Vagina (tissue), 2 donors: ENCODE measurements at regions not wholly inside any gene's neighbourhood (a gene's known extent, or its start where the extent isn't known, plus 50 kb on each side); places are given as distances from the start of the nearest gene placed in this dataset.

Experiments
- DNase-seq, 2 donors: peaks; one replicate each; pipeline ENCODE4 v3.0.0-alpha.2; 2017; ENCODE audit errors: extremely low spot score in 2 of 2
- H3K27ac ChIP-seq: fragments of 200-600 bp; sonication (generic); one replicate; pipeline ENCODE4 v1.5.1; 2019
- H3K27me3 ChIP-seq: fragments of 200-600 bp; sonication (generic); one replicate; pipeline ENCODE4 v1.5.1; 2019
- H3K36me3 ChIP-seq, 2 donors: fragments of 200-600 bp; sonication (generic); one replicate each; pipeline ENCODE4 v1.5.1; 2017 to 2019
- H3K4me1 ChIP-seq: fragments of 200-600 bp; sonication (generic); one replicate; pipeline ENCODE4 v1.5.1; 2019
- H3K4me3 ChIP-seq, 2 donors: fragments of 200-600 bp; sonication (generic); 1 replicate in 1 of 2; 2 replicates in 1 of 2; pipeline ENCODE4 v1.5.1; 2016 to 2019
- H3K9me3 ChIP-seq: fragments of 200-600 bp; sonication (generic); one replicate; pipeline ENCODE4 v1.5.1; 2019
- POLR2A ChIP-seq, 2 donors: fragments of 450-650 bp; IDR thresholded peaks; one replicate each; pipeline ENCODE4 v1.6.1; 2017; ENCODE audit warnings: antibody characterized with exemption in 2 of 2, mild to moderate bottlenecking in 2 of 2, moderate library complexity in 2 of 2
- POLR2AphosphoS5 ChIP-seq, 2 donors: sonication (generic); formaldehyde crosslinking; IDR thresholded peaks; one replicate each; pipeline ENCODE4 v1.9.0; 2017; ENCODE audit warnings: antibody characterized with exemption in 2 of 2, mild to moderate bottlenecking in 2 of 2, low read depth in 1 of 2; ENCODE audit not compliant: insufficient read depth in 1 of 2
- intact Hi-C: fragments of 100-400 bp; cut with DNase I; formaldehyde crosslinking; loops from one replicate; pipeline ENCODE4 v1.15.1; 2023
- TF ChIP-seq, protein P1 (sequence below), 3 experiments: fragments of 450-650 bp in 2 of 3; fragments of 200-600 bp in 1 of 3; sonication (generic) in 1 of 3; IDR thresholded peaks; one replicate each; pipeline ENCODE4 v1.5.1; 2017 to 2019; ENCODE audit warnings: antibody characterized with exemption in 3 of 3, mild to moderate bottlenecking in 2 of 3, moderate library complexity in 2 of 3

DNA sequence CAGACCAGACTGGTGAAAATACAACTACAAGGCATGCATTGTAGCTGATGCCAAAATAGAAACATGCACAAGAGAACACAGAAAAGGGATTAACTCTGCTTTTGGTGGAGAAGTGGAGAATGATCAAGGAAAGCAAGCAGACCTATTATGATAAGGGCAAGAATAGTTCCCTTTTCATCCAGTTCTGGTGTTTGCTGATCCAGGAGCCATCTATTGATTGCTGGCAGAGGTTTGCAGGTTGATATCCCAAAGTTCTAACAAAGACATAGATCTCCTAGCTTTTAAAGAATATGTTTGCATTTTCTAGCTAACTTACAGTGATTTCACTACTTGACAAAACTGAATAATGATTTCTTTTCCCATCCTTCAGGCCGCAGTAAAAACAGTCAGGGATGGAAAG lies 166.2 kb upstream of the CDKN3 start:
- Histone ChIP-seq H3K36me3 (no peaks in the 10 kb centered on the region), H3K4me3 (no peak overlapping the region), H3K27me3 (no peaks in the 10 kb centered on the region), H3K9me3 (no peaks in the 10 kb centered on the region), H3K27ac (no peak overlapping the region), H3K4me1 (no peaks in the 10 kb centered on the region)
- no peak for DNase-seq
- intact Hi-C loops: no loop called here
- TF ChIP-seq, protein P1, sequence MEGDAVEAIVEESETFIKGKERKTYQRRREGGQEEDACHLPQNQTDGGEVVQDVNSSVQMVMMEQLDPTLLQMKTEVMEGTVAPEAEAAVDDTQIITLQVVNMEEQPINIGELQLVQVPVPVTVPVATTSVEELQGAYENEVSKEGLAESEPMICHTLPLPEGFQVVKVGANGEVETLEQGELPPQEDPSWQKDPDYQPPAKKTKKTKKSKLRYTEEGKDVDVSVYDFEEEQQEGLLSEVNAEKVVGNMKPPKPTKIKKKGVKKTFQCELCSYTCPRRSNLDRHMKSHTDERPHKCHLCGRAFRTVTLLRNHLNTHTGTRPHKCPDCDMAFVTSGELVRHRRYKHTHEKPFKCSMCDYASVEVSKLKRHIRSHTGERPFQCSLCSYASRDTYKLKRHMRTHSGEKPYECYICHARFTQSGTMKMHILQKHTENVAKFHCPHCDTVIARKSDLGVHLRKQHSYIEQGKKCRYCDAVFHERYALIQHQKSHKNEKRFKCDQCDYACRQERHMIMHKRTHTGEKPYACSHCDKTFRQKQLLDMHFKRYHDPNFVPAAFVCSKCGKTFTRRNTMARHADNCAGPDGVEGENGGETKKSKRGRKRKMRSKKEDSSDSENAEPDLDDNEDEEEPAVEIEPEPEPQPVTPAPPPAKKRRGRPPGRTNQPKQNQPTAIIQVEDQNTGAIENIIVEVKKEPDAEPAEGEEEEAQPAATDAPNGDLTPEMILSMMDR (IDR thresholded peaks at IDR 0.05): no peak
- TF ChIP-seq POLR2A (IDR thresholded peaks at IDR 0.05): no peak

DNA sequence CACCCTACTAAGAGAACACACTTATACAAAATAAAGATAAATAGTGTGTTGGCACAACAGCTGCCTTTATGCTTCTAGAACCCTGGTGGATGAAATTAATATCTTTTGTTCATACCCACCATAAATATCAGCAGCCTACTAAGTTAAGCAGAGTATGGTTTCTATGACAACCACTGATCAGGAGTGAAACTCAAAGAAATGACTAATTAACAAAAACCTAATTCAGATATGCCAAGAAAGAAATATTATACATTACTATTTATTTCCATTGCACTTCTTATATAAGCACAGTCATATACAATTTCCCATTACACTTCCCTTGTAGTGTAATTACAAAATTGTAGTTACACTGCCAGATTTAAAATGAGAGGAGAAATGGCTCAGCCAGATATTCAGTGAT lies 164.1 kb upstream of the CDKN3 start:
- no peaks in the 10 kb centered on the region for H3K36me3 ChIP-seq
- no peak for DNase-seq
- no peaks in the 10 kb centered on the region for H3K9me3 ChIP-seq
- no peak overlapping the region for H3K4me3 ChIP-seq
- no peaks in the 10 kb centered on the region for H3K4me1 ChIP-seq
- no peak overlapping the region for H3K27ac ChIP-seq
- TF ChIP-seq, protein P1 (IDR thresholded peaks at IDR 0.05): no peak
- TF ChIP-seq POLR2A (IDR thresholded peaks at IDR 0.05): no peak
- no peak for TF ChIP-seq POLR2AphosphoS5 (IDR thresholded peaks at IDR 0.05; ENCODE audit: insufficient read depth in 1 of 2, low read depth in 1 of 2)
- no peaks in the 10 kb centered on the region for H3K27me3 ChIP-seq
- intact Hi-C loops: no loop called here

DNA sequence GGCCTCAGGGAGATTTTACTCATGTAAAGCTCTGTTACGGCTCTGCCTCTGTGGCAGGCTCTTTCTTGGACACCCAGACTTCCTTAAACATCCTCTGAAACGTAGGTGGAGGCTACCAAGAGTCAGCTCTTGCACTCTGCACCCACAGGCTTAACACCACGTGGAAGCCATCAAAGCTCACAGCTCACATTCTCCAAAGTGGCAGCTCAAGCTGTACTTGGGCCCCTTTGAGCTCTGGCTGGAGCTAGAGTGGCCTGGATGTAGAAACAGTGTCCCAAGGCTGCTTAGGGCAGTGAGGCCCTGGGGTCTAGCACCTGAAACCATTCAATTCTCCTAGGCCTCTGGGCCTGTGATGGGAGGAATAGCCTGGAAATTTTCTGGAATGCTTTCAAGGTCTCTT lies 155.3 kb upstream of the CDKN3 start:
- no peaks in the 10 kb centered on the region for H3K36me3 ChIP-seq
- H3K27ac ChIP-seq: no peak overlapping the region
- no peaks in the 10 kb centered on the region for H3K4me1 ChIP-seq
- H3K4me3 ChIP-seq: no peak overlapping the region
- intact Hi-C loops: no loop called here
- H3K9me3 ChIP-seq: no peaks in the 10 kb centered on the region
- no peaks in the 10 kb centered on the region for H3K27me3 ChIP-seq
- TF ChIP-seq, protein P1 (IDR thresholded peaks at IDR 0.05): no peak
- TF ChIP-seq POLR2AphosphoS5 (IDR thresholded peaks at IDR 0.05; ENCODE audit: insufficient read depth in 1 of 2, low read depth in 1 of 2) (no peak), POLR2A (IDR thresholded peaks at IDR 0.05) (no peak)
- DNase-seq: no peak

DNA sequence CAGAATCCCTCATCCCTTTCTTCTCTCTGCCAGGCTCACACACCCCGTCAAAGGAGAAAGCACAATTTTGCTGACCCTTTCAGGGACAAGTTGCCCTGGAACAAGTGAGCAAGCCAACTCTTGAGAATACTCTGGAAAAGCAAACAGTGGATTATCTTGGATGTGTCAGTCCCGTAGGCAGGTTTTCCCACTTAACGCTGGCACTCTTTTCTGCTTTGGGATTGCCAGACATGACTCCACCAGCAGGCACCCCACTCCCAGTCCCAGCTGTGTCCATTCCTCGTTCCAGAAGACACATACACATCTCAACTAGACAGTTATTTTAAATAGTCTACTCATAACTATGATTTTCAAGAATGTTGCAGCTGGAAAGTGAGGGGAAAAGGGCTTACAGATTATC lies 145.5 kb upstream of the CDKN3 start:
- no peaks in the 10 kb centered on the region for H3K36me3 ChIP-seq
- no peaks in the 10 kb centered on the region for H3K27me3 ChIP-seq
- intact Hi-C loops: no loop called here
- H3K27ac ChIP-seq: no peak overlapping the region
- H3K4me1 ChIP-seq: peaks cover 10% of the 10 kb centered on the region
- no peaks in the 10 kb centered on the region for H3K9me3 ChIP-seq
- H3K4me3 ChIP-seq: no peak overlapping the region
- TF ChIP-seq, protein P1 (IDR thresholded peaks at IDR 0.05): no peak
- TF ChIP-seq POLR2AphosphoS5 (IDR thresholded peaks at IDR 0.05; ENCODE audit: insufficient read depth in 1 of 2, low read depth in 1 of 2): no peak
- TF ChIP-seq POLR2A (IDR thresholded peaks at IDR 0.05): no peak
- no peak for DNase-seq

DNA sequence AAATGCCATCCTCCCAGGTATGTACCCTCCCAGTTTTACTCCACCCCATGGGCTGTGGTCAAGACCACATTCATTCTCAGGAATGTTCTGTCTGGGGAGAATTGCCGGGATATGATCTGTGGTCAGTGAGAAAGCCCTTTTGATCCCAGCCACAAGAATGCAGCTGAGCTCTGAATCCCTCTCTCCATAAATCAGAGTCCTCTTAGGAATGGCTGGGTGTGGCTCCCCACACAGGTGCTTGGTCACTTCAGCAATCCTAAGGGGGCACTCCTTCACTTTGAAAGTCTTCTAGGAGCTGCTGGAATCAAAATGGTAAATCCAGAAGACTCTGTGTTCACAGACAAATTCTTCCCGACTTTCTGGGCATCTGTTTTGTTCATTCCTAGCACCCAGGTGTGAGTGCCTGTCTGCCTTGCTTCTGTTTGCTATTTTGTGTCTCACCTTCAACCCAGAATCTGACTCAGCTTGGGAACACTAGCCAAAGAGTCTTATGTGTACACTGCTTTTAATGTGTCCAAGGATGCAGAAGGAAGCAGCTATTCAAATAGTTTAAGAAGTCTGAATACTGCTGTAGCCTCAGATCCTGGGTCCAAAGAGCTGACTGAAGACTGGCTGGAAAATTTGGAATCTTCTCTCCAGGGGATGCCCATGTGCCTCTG lies 144.6 kb upstream of the CDKN3 start:
- no peak for DNase-seq
- no peak overlapping the region for H3K27ac ChIP-seq

More for the DNA sequence above, 144.6 kb upstream of the CDKN3 start:
- H3K9me3 ChIP-seq: no peaks in the 10 kb centered on the region
- intact Hi-C loops: no loop called here
- H3K4me1 ChIP-seq: peaks cover 10% of the 10 kb centered on the region
- TF ChIP-seq POLR2A (IDR thresholded peaks at IDR 0.05) (no peak), POLR2AphosphoS5 (IDR thresholded peaks at IDR 0.05; ENCODE audit: insufficient read depth in 1 of 2, low read depth in 1 of 2) (no peak)
- TF ChIP-seq, protein P1 (IDR thresholded peaks at IDR 0.05): no peak
- H3K4me3 ChIP-seq: no peak overlapping the region
- H3K36me3 ChIP-seq: no peaks in the 10 kb centered on the region
- no peaks in the 10 kb centered on the region for H3K27me3 ChIP-seq
